ENCODE measurements at regions not wholly inside any gene's neighbourhood (a gene's known extent, or its start where the extent isn't known, plus 50 kb on each side); places are given as distances from the start of the nearest gene placed in this dataset.

- TF ChIP-seq, protein P1, sequence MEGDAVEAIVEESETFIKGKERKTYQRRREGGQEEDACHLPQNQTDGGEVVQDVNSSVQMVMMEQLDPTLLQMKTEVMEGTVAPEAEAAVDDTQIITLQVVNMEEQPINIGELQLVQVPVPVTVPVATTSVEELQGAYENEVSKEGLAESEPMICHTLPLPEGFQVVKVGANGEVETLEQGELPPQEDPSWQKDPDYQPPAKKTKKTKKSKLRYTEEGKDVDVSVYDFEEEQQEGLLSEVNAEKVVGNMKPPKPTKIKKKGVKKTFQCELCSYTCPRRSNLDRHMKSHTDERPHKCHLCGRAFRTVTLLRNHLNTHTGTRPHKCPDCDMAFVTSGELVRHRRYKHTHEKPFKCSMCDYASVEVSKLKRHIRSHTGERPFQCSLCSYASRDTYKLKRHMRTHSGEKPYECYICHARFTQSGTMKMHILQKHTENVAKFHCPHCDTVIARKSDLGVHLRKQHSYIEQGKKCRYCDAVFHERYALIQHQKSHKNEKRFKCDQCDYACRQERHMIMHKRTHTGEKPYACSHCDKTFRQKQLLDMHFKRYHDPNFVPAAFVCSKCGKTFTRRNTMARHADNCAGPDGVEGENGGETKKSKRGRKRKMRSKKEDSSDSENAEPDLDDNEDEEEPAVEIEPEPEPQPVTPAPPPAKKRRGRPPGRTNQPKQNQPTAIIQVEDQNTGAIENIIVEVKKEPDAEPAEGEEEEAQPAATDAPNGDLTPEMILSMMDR (IDR thresholded peaks at IDR 0.05; ENCODE audit: insufficient read depth, low read depth, low read length), result no peak
- no peak for TF ChIP-seq EZH2 (IDR thresholded peaks at IDR 0.05; ENCODE audit: insufficient read depth, low read length)
Measured at GRCh38 chr5:143921525-143922311, 109.8 kb downstream of the HMHB1 start.
